Loucy (cell line): ENCODE measurements at regions not wholly inside any gene's neighbourhood (a gene's known extent, or its start where the extent isn't known, plus 50 kb on each side); places are given as distances from the start of the nearest gene placed in this dataset.

Source experiments
- H2AFZ ChIP-seq: fragments of 200-600 bp; sonication (generic); 2 replicates; pipeline ENCODE4 v1.6.0; 2016; ENCODE audit warnings: antibody characterized with exemption, mild to moderate bottlenecking, low read length, moderate library complexity
- H3F3A ChIP-seq: fragments of 200-600 bp; 2 replicates; pipeline ENCODE4 v1.6.0; 2016; ENCODE audit warnings: antibody characterized with exemption, low read depth, mild to moderate bottlenecking
- H3K27me3 ChIP-seq: fragments of 200-600 bp; sonication (generic); 2 replicates; pipeline ENCODE4 v1.6.1; 2014; ENCODE audit warnings: low read length, mild to moderate bottlenecking; ENCODE audit not compliant: insufficient read depth, poor library complexity, severe bottlenecking
- H3K36me3 ChIP-seq: fragments of 200-600 bp; sonication (generic); 2 replicates; pipeline ENCODE4 v1.6.1; 2016; ENCODE audit warnings: low read length; ENCODE audit not compliant: insufficient read depth
- H3K4me1 ChIP-seq: fragments of 200-600 bp; sonication (generic); 2 replicates; pipeline ENCODE4 v1.5.1; 2014; ENCODE audit warnings: low read length, mild to moderate bottlenecking; ENCODE audit not compliant: insufficient read depth, poor library complexity, severe bottlenecking
- H3K4me2 ChIP-seq: fragments of 200-600 bp; sonication (generic); 2 replicates; pipeline ENCODE4 v1.6.0; 2014; ENCODE audit warnings: antibody characterized with exemption, low read length, low read depth, mild to moderate bottlenecking; ENCODE audit not compliant: poor library complexity, severe bottlenecking
- H3K4me3 ChIP-seq: fragments of 200-600 bp; sonication (generic); 2 replicates; pipeline ENCODE4 v1.5.1; 2014; ENCODE audit warnings: low read length, mild to moderate bottlenecking, mixed read lengths; ENCODE audit not compliant: poor library complexity, severe bottlenecking
- H3K79me2 ChIP-seq: fragments of 200-600 bp; sonication (generic); 2 replicates; pipeline ENCODE4 v1.6.1; 2014; ENCODE audit warnings: low read length; ENCODE audit not compliant: insufficient read depth
- H3K9ac ChIP-seq: fragments of 200-600 bp; sonication (generic); 2 replicates; pipeline ENCODE4 v1.6.0; 2014; ENCODE audit warnings: mild to moderate bottlenecking, low read depth, low read length, moderate library complexity; ENCODE audit not compliant: poor library complexity, severe bottlenecking
- H3K9me2 ChIP-seq: fragments of 200-600 bp; sonication (generic); replicated peaks from 2 replicates; pipeline ENCODE4 v1.6.1; 2016; ENCODE audit warnings: low read depth, low read length, mixed read lengths
- H3K9me3 ChIP-seq: fragments of 200-600 bp; sonication (generic); 2 replicates; pipeline ENCODE4 v1.6.1; 2014; ENCODE audit warnings: mild to moderate bottlenecking, antibody characterized with exemption, low read length, low read depth; ENCODE audit not compliant: insufficient read depth
- H4K20me1 ChIP-seq: fragments of 200-600 bp; sonication (generic); 2 replicates; pipeline ENCODE4 v1.6.0; 2014; ENCODE audit warnings: antibody characterized with exemption, low read length, mild to moderate bottlenecking; ENCODE audit not compliant: insufficient read depth, poor library complexity, severe bottlenecking
- CTCF ChIP-seq: fragments of 200-600 bp; sonication (generic); conservative IDR thresholded peaks from 2 replicates; pipeline ENCODE4 v1.5.1; 2014; ENCODE audit warnings: mild to moderate bottlenecking, antibody characterized with exemption, low read length
- EZH2phosphoT487 ChIP-seq: fragments of 200-600 bp; IDR thresholded peaks from 2 replicates; pipeline ENCODE4 v1.6.1; 2018; ENCODE audit warnings: antibody characterized with exemption, mild to moderate bottlenecking, moderate library complexity, borderline replicate concordance

- no peaks in the 10 kb centered on the region for H3K4me1 ChIP-seq
- no peaks in the 10 kb centered on the region for H3K27me3 ChIP-seq
- no peak for TF ChIP-seq EZH2phosphoT487
- TF ChIP-seq CTCF: no peak
- no peaks in the 10 kb centered on the region for H3K79me2 ChIP-seq
- H3K9me3 ChIP-seq: no peaks in the 10 kb centered on the region; the same call in 1 of the 2 replicates
- no peaks in the 10 kb centered on the region for H3F3A ChIP-seq
- H2AFZ ChIP-seq: no peak overlapping the region
- H4K20me1 ChIP-seq: no peaks in the 10 kb centered on the region
- H3K4me2 ChIP-seq: no peak overlapping the region
- H3K4me3 ChIP-seq: no peak overlapping the region
- no peaks in the 10 kb centered on the region for H3K9me2 ChIP-seq
- no peak overlapping the region for H3K9ac ChIP-seq
- no peaks in the 10 kb centered on the region for H3K36me3 ChIP-seq
Measured at GRCh38 chr1:4105300-4105880, 205.3 kb upstream of the C1orf174 start.

GRCh38 chr1:4106731-4107130, 206.7 kb upstream of the C1orf174 start:
- H3K36me3 ChIP-seq: no peaks in the 10 kb centered on the region
- H3K9ac ChIP-seq: no peak overlapping the region
- H3K9me2 ChIP-seq: no peaks in the 10 kb centered on the region
- no peak overlapping the region for H3K4me3 ChIP-seq
- TF ChIP-seq EZH2phosphoT487 (no peak), CTCF (no peak)
- H3K9me3 ChIP-seq: no peaks in the 10 kb centered on the region; the same call in 1 of the 2 replicates
- H3F3A ChIP-seq: no peaks in the 10 kb centered on the region
- no peak overlapping the region for H2AFZ ChIP-seq
- no peaks in the 10 kb centered on the region for H3K4me1 ChIP-seq
- no peak overlapping the region for H3K4me2 ChIP-seq
- no peaks in the 10 kb centered on the region for H4K20me1 ChIP-seq
- H3K27me3 ChIP-seq: no peaks in the 10 kb centered on the region
- H3K79me2 ChIP-seq: no peaks in the 10 kb centered on the region

GRCh38 chr1:4107291-4107690, 207.2 kb upstream of the C1orf174 start:
- TF ChIP-seq EZH2phosphoT487 (no peak), CTCF (no peak)
- no peaks in the 10 kb centered on the region for H3K36me3 ChIP-seq
- no peaks in the 10 kb centered on the region for H3K27me3 ChIP-seq
- no peak overlapping the region for H3K4me3 ChIP-seq
- no peaks in the 10 kb centered on the region for H3K9me2 ChIP-seq
- no peak overlapping the region for H3K4me2 ChIP-seq
- no peak overlapping the region for H3K9ac ChIP-seq
- H3F3A ChIP-seq: no peaks in the 10 kb centered on the region
- H3K9me3 ChIP-seq: no peaks in the 10 kb centered on the region; the same call in 1 of the 2 replicates
- H2AFZ ChIP-seq: no peak overlapping the region
- H3K79me2 ChIP-seq: no peaks in the 10 kb centered on the region
- H3K4me1 ChIP-seq: no peaks in the 10 kb centered on the region
- no peaks in the 10 kb centered on the region for H4K20me1 ChIP-seq
